HepG2 (cell line): ENCODE measurements at regions not wholly inside any gene's neighbourhood (a gene's known extent, or its start where the extent isn't known, plus 50 kb on each side); places are given as distances from the start of the nearest gene placed in this dataset.
A peak's percentile ranks its signal among the peaks of the same experiment; 100 is the strongest.

ENCODE experiments used
- ATAC-seq: fragments of 200-7000 bp; cut with Tn5 transposase; 3 replicates; pipeline ENCODE4 v1.9.1; 2020; ENCODE audit warnings: mild to moderate bottlenecking, moderate library complexity
- BruUV-seq: library from RNA; stranded (reverse); fragments of 400-500 nt; replicated peaks from 2 replicates; lab custom pipeline; 2021; lab: Mats Ljungman, UMichigan
- CTCF ChIA-PET: fragments of 300-600 bp; formaldehyde crosslinking; extraction: SDS; loops from one replicate; lab custom pipeline; 2021; ENCODE audit warnings: low total read pairs, inconsistent platforms, low intra/inter-chr PET ratio; lab: Yijun Ruan, JAX
- POLR2A ChIA-PET: fragments of 350-600 bp; sonication (Branson Sonifier 250); formaldehyde crosslinking; loops from one replicate; lab custom pipeline; 2020; ENCODE audit warnings: antibody characterized with exemption, inconsistent platforms; lab: Yijun Ruan, JAX
- DNase-seq: peaks from one replicate; pipeline ENCODE4 v3.0.0-alpha.2; 2015; ENCODE audit warnings: low spot score
- FAIRE-seq: peaks from 3 replicates; lab custom pipeline; 2011; peaks lifted over from hg19 to GRCh38; lab: Jason Lieb, UNC
- H2AFZ ChIP-seq: one replicate; pipeline ENCODE4 v1.6.1; 2011; ENCODE audit warnings: low read length, inconsistent platforms
- H3K27ac ChIP-seq: fragments of 300-600 bp; 3 replicates; pipeline ENCODE4 v1.8.0; 2011; ENCODE audit warnings: mixed run types, mild to moderate bottlenecking, mixed read lengths, low read length, inconsistent platforms; ENCODE audit not compliant: insufficient read depth; ENCODE audit errors: extremely low read length
- H3K27me3 ChIP-seq, 2 experiments: fragments of 200-600 bp in 1 of 2; 2 replicates in 1 of 2; 3 replicates in 1 of 2; pipeline versions ENCODE4 v1.6.0 to v1.8.0; 2011; ENCODE audit warnings: low read length in 2 of 2, mild to moderate bottlenecking in 2 of 2, moderate library complexity in 2 of 2, inconsistent platforms in 1 of 2; ENCODE audit not compliant: insufficient read depth in 2 of 2, control insufficient read depth in 1 of 2
- H3K36me3 ChIP-seq, 2 experiments: fragments of 200-600 bp in 1 of 2; replicated peaks in 1 of 2; 2 replicates in 1 of 2; 3 replicates in 1 of 2; pipeline versions ENCODE4 v1.5.1 to v1.8.0; 2011; ENCODE audit warnings: low read length in 2 of 2, inconsistent platforms in 1 of 2; ENCODE audit not compliant: insufficient read depth in 2 of 2, control insufficient read depth in 1 of 2
- H3K4me1 ChIP-seq: 2 replicates; pipeline ENCODE4 v1.5.1; 2012; ENCODE audit warnings: low read length, inconsistent platforms; ENCODE audit not compliant: insufficient read depth
- H3K4me2 ChIP-seq: 2 replicates; pipeline ENCODE4 v1.6.0; 2011; ENCODE audit warnings: low read depth, low read length, inconsistent platforms
- H3K4me3 ChIP-seq, 3 experiments: fragments of 200-600 bp in 1 of 3; sonication (generic), shearing (Covaris generic) in 1 of 3; replicated peaks in 1 of 3; 2 replicates each; pipeline ENCODE4 v1.5.1; 2011 to 2016; ENCODE audit warnings: low read length in 3 of 3, inconsistent platforms in 2 of 3, low read depth in 2 of 3, mild to moderate bottlenecking in 2 of 3, control low read depth in 1 of 3, mixed read lengths in 1 of 3; ENCODE audit not compliant: insufficient read depth in 1 of 3
- H3K79me2 ChIP-seq: one replicate; pipeline ENCODE4 v1.6.1; 2011; ENCODE audit warnings: low read length, inconsistent platforms; ENCODE audit not compliant: insufficient read depth
- H3K9ac ChIP-seq: 2 replicates; pipeline ENCODE4 v1.6.0; 2011; ENCODE audit warnings: mild to moderate bottlenecking, low read depth, low read length, inconsistent platforms; ENCODE audit not compliant: insufficient read depth
- H3K9me3 ChIP-seq: 2 replicates; pipeline ENCODE4 v1.5.1; 2012; ENCODE audit warnings: mild to moderate bottlenecking, low read length
- H4K20me1 ChIP-seq: 2 replicates; pipeline ENCODE4 v1.6.0; 2011; ENCODE audit warnings: inconsistent platforms, mild to moderate bottlenecking, low read length, moderate library complexity; ENCODE audit not compliant: insufficient read depth
- CCAR2 ChIP-seq: fragments of 200-400 bp; formaldehyde crosslinking; optimal IDR thresholded peaks from 2 replicates; pipeline ENCODE3; 2018; ENCODE audit warnings: low read depth, mild to moderate bottlenecking, low read length, moderate library complexity
- CREM ChIP-seq, 2 experiments: sonication (generic) in 1 of 2; formaldehyde crosslinking in 1 of 2; IDR thresholded peaks; 2 replicates each; pipeline versions ENCODE4 v1.4.0 to v1.6.1; 2016 to 2020; ENCODE audit warnings: antibody characterized with exemption in 1 of 2, mild to moderate bottlenecking in 1 of 2, missing genetic modification reagents in 1 of 2
- EP300 ChIP-seq, 3 experiments: sonication (generic) in 1 of 3; formaldehyde crosslinking in 1 of 3; IDR thresholded peaks; 2 replicates each; pipeline versions ENCODE4 v1.5.1 to v1.6.1; 2011 to 2020; ENCODE audit warnings: low read depth in 2 of 3, low read length in 2 of 3, borderline replicate concordance in 1 of 3, improper control_type of control experiment in 1 of 3, mild to moderate bottlenecking in 1 of 3, missing genetic modification reagents in 1 of 3, moderate library complexity in 1 of 3
- HNF4G ChIP-seq, 2 experiments: sonication (generic) in 1 of 2; formaldehyde crosslinking in 1 of 2; IDR thresholded peaks; 2 replicates each; pipeline versions ENCODE4 v1.4.0 to v1.6.1; 2011 to 2020; ENCODE audit warnings: borderline replicate concordance in 2 of 2, low read depth in 2 of 2, mild to moderate bottlenecking in 2 of 2, low read length in 1 of 2, missing genetic modification reagents in 1 of 2, moderate library complexity in 1 of 2
- KDM5A ChIP-seq: fragments of 200-600 bp; sonication (generic); IDR thresholded peaks from 2 replicates; pipeline ENCODE4 v1.7.0; 2018; ENCODE audit warnings: antibody characterized with exemption, mild to moderate bottlenecking, low read length, borderline replicate concordance
- MEIS2 ChIP-seq: sonication (generic); formaldehyde crosslinking; IDR thresholded peaks from 2 replicates; pipeline ENCODE4 v1.9.0; 2021; ENCODE audit warnings: mild to moderate bottlenecking, missing genetic modification reagents
- NFE2L1 ChIP-seq: sonication (generic); formaldehyde crosslinking; IDR thresholded peaks from 2 replicates; pipeline ENCODE4 v1.4.0; 2020; ENCODE audit warnings: missing genetic modification reagents, mild to moderate bottlenecking, borderline replicate concordance
- PPARG ChIP-seq: conservative IDR thresholded peaks from 2 replicates; pipeline ENCODE4 v1.6.1; 2016; ENCODE audit warnings: missing biosample characterization, missing genetic modification reagents
- RCOR2 ChIP-seq: IDR thresholded peaks from 2 replicates; pipeline ENCODE4 v1.6.1; 2016; ENCODE audit warnings: missing biosample characterization, missing genetic modification reagents
- ZNF121 ChIP-seq: sonication (generic); formaldehyde crosslinking; IDR thresholded peaks from 2 replicates; pipeline ENCODE4 v1.5.0; 2020; ENCODE audit warnings: mild to moderate bottlenecking, missing genetic modification reagents
- WGBS: methylation state at CpG from one replicate; pipeline ENCODE4 v1.1.6; 2017; ENCODE audit warnings: low lambda C conversion rate; 5-methylcytosine and 5-hydroxymethylcytosine counted together
- in situ Hi-C: cut with HindIII; loops from 2 replicates; pipeline ENCODE4 v1.10.0; 2017; ENCODE audit warnings: low pct_unique_long_range_greater_than_20kb; ENCODE audit not compliant: extremely low pct_ligation_motif_present
- intact Hi-C: fragments of 100-400 bp; cut with micrococcal nuclease; formaldehyde crosslinking; loops from one replicate; pipeline ENCODE4 v1.10.0; 2022; ENCODE audit not compliant: unreplicated experiment
- TF ChIP-seq, protein P1 (sequence below): sonication (generic); formaldehyde crosslinking; IDR thresholded peaks from 2 replicates; pipeline ENCODE4 v1.4.0; 2020; ENCODE audit warnings: mild to moderate bottlenecking, missing genetic modification reagents
- TF ChIP-seq, protein P2 (sequence below): sonication (generic); formaldehyde crosslinking; IDR thresholded peaks from 2 replicates; pipeline ENCODE4 v1.4.0; 2020; ENCODE audit warnings: missing genetic modification reagents

DNA sequence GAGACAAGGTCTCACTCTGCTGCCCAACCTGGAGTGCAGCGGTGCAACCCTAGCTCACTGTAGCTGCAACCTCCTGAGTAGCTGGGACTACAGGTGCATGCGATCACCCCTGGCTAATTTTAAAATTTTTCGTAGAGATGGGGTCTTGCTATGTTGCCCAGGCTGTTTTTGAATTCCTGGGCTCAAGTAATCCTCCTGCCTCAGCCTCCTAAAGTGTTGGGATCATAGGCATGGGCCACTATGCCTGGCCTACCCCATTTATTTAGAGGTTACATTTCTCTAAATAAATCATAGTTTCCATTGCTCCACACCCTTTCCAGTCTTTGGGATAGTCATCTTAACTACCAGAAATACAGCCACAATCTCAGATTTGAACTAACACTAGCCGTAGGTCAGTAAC is 134.7 kb upstream of the CITED2 start:
- CTCF ChIA-PET, result no interaction called here
- ATAC-seq, result peak; percentile 26; the same call in 1 of the 3 replicates
- in situ Hi-C loops (no loop called here), intact Hi-C loops (no loop called here)
- no peak overlapping the region for H3K9ac ChIP-seq
- DNase-seq, result no peak
- H2AFZ ChIP-seq, result no peak overlapping the region
- H3K4me2 ChIP-seq, result no peak overlapping the region
- no peak for FAIRE-seq
- peaks cover 42% of the 10 kb centered on the region for H3K4me1 ChIP-seq
- POLR2A ChIA-PET, result interaction anchor here (2.2 kb wide), 1 partner anchor 134 kb away, joined by 9 read pairs; the partner anchor contains the start of gene CITED2
- 81% methylated on average over 4 of the region's 4 CpGs for WGBS
- H3K79me2 ChIP-seq, result no peaks in the 10 kb centered on the region
- BruUV-seq, result no TSS peak
- H3K27me3 ChIP-seq, result no peaks in the 10 kb centered on the region
- H3K36me3 ChIP-seq, result no peaks in the 10 kb centered on the region
- peak overlapping the region; percentile 31 for H3K27ac ChIP-seq
- no peaks in the 10 kb centered on the region for H4K20me1 ChIP-seq
- TF ChIP-seq ZNF121 (CRISPR knock-in tag), result peak; percentile 70
- 0 out of 2 replicates have a peak, but pooled peaks have one; percentile 10 for TF ChIP-seq KDM5A
- TF ChIP-seq, protein P1, sequence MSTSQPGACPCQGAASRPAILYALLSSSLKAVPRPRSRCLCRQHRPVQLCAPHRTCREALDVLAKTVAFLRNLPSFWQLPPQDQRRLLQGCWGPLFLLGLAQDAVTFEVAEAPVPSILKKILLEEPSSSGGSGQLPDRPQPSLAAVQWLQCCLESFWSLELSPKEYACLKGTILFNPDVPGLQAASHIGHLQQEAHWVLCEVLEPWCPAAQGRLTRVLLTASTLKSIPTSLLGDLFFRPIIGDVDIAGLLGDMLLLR (CRISPR knock-in tag), result no peak
- TF ChIP-seq MEIS2 (CRISPR knock-in tag), result no peak
- TF ChIP-seq CCAR2, result no peak
- no peaks in the 10 kb centered on the region for H3K9me3 ChIP-seq
- no peak overlapping the region for H3K4me3 ChIP-seq

DNA sequence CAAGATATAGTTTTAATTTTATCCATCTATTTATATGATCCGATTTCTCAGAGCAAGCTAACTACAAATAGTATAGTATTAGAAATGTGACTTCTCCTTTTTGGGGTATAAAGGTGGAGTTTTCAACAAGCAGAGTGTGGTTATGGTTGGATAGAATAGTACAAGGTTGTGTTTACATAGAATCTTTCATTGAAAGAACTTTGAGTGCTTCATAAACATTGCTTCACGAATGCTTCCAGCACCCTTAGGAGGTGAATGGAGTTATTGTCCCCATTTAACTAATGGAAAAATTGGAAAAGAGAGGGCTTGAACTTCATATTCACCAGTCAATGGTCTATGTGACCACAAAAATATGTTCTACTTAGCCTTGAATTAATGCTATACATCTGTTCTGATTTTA is 134.1 kb upstream of the CITED2 start:
- Histone ChIP-seq H3K4me1 (peaks cover 42% of the 10 kb centered on the region), H4K20me1 (no peaks in the 10 kb centered on the region), H3K27ac (peak overlapping the region; percentile 31), H3K36me3 (no peaks in the 10 kb centered on the region), H3K4me2 (peak overlapping the region; percentile 47), H3K27me3 (no peaks in the 10 kb centered on the region), H3K9ac (no peak overlapping the region), H3K79me2 (no peaks in the 10 kb centered on the region), H3K9me3 (no peaks in the 10 kb centered on the region), H2AFZ (no peak overlapping the region), H3K4me3 (no peak overlapping the region)
- in situ Hi-C loops, result no loop called here
- CTCF ChIA-PET, result no interaction called here
- no TSS peak for BruUV-seq
- under 1% methylated on average over 2 of the region's 2 CpGs for WGBS
- intact Hi-C loops, result loop anchor here (1.0 kb wide), 3 partner anchors 11 to 134 kb away; partner anchors contain the start of gene CITED2
- POLR2A ChIA-PET, result interaction anchor here (1.2 to 2.2 kb wide), 2 partner anchors 134 to 135 kb away, joined by 3 to 9 read pairs; partner anchors contain the start of gene CITED2
- FAIRE-seq (peak; percentile 89), ATAC-seq (peak; percentile 99), DNase-seq (peak; percentile 87)
- TF ChIP-seq CREM (IDR thresholded peaks at IDR 0.05), result peak; percentile 64; the same call in 1 of the 2 replicates
- no peak for TF ChIP-seq CREM (CRISPR knock-in tag; IDR thresholded peaks at IDR 0.05)
- peak; percentile 61; the same call in 1 of the 2 replicates for TF ChIP-seq PPARG (CRISPR knock-in tag)
- TF ChIP-seq, protein P2, sequence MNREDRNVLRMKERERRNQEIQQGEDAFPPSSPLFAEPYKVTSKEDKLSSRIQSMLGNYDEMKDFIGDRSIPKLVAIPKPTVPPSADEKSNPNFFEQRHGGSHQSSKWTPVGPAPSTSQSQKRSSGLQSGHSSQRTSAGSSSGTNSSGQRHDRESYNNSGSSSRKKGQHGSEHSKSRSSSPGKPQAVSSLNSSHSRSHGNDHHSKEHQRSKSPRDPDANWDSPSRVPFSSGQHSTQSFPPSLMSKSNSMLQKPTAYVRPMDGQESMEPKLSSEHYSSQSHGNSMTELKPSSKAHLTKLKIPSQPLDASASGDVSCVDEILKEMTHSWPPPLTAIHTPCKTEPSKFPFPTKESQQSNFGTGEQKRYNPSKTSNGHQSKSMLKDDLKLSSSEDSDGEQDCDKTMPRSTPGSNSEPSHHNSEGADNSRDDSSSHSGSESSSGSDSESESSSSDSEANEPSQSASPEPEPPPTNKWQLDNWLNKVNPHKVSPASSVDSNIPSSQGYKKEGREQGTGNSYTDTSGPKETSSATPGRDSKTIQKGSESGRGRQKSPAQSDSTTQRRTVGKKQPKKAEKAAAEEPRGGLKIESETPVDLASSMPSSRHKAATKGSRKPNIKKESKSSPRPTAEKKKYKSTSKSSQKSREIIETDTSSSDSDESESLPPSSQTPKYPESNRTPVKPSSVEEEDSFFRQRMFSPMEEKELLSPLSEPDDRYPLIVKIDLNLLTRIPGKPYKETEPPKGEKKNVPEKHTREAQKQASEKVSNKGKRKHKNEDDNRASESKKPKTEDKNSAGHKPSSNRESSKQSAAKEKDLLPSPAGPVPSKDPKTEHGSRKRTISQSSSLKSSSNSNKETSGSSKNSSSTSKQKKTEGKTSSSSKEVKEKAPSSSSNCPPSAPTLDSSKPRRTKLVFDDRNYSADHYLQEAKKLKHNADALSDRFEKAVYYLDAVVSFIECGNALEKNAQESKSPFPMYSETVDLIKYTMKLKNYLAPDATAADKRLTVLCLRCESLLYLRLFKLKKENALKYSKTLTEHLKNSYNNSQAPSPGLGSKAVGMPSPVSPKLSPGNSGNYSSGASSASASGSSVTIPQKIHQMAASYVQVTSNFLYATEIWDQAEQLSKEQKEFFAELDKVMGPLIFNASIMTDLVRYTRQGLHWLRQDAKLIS (CRISPR knock-in tag), result no peak
- TF ChIP-seq NFE2L1 (CRISPR knock-in tag), result no peak
- peak; percentile 63; the same call in 1 of the 2 replicates for TF ChIP-seq RCOR2 (CRISPR knock-in tag)
- peak; percentile 46 to 93; a peak in 3 of 4 replicates for TF ChIP-seq EP300 (IDR thresholded peaks at IDR 0.05; ENCODE audit: low read depth in 2 of 2, low read length in 2 of 2)
- TF ChIP-seq EP300 (CRISPR knock-in tag; IDR thresholded peaks at IDR 0.05; ENCODE audit: borderline replicate concordance), result no peak
- TF ChIP-seq HNF4G (IDR thresholded peaks at IDR 0.05; ENCODE audit: borderline replicate concordance, low read depth, low read length), result peak; percentile 76; the same call in 1 of the 2 replicates
- no peak for TF ChIP-seq HNF4G (CRISPR knock-in tag; IDR thresholded peaks at IDR 0.05; ENCODE audit: borderline replicate concordance, low read depth)
